DMS 273 treated with DMSO at 0.1 percent for 48 hours (cell line): ENCODE measurements at regions not wholly inside any gene's neighbourhood (a gene's known extent, or its start where the extent isn't known, plus 50 kb on each side); places are given as distances from the start of the nearest gene placed in this dataset.
"Not testable (repeated sequence)": the region's sequence is repeated elsewhere in the genome, so short reads cannot be mapped to it uniquely, and the experiment has no call there.

Experiments
- DNase-seq: peaks from one replicate; lab custom pipeline; 2025; lab: John Stamatoyannopoulos, UW

GRCh38 chr20:52049001-52049731 is 142.4 kb downstream of the ZFP64 start:
- DNase-seq: no peak

GRCh38 chr20:52047811-52048764 is 143.5 kb downstream of the ZFP64 start:
- DNase-seq: no peak

GRCh38 chr20:52041966-52042365 is 149.6 kb downstream of the ZFP64 start:
- DNase-seq: no peak

GRCh38 chr20:52039790-52040189 is 151.8 kb downstream of the ZFP64 start:
- no peak for DNase-seq

- DNase-seq: not testable (repeated sequence)
Measured at GRCh38 chr20:52038632-52039031, 152.9 kb downstream of the ZFP64 start.

GRCh38 chr20:52037370-52037769 is 154.2 kb downstream of the ZFP64 start:
- no peak for DNase-seq

GRCh38 chr20:52035977-52036376 is 155.6 kb downstream of the ZFP64 start:
- DNase-seq: no peak

- DNase-seq: no peak
Measured at GRCh38 chr20:52035498-52035897, 156.1 kb downstream of the ZFP64 start.

- no peak for DNase-seq
Measured at GRCh38 chr20:52034581-52034980, 157.0 kb downstream of the ZFP64 start.

- no peak for DNase-seq
Measured at GRCh38 chr20:52033313-52033712, 158.3 kb downstream of the ZFP64 start.

GRCh38 chr20:52032304-52032683 is 159.3 kb downstream of the ZFP64 start:
- not testable (repeated sequence) for DNase-seq

- no peak for DNase-seq
Measured at GRCh38 chr20:52031563-52032303, 159.8 kb downstream of the ZFP64 start.

- DNase-seq: no peak
Measured at GRCh38 chr20:52031206-52031562, 160.4 kb downstream of the ZFP64 start.

GRCh38 chr20:52029129-52029528 is 162.4 kb downstream of the ZFP64 start:
- DNase-seq: not testable (repeated sequence)

GRCh38 chr20:52025938-52026337 is 165.6 kb downstream of the ZFP64 start:
- no peak for DNase-seq

GRCh38 chr20:52019313-52019712 is 172.3 kb downstream of the ZFP64 start:
- no peak for DNase-seq

- DNase-seq: no peak
Measured at GRCh38 chr20:52017669-52018317, 173.8 kb downstream of the ZFP64 start.

- no peak for DNase-seq
Measured at GRCh38 chr20:52016022-52016421, 175.6 kb downstream of the ZFP64 start.

- no peak for DNase-seq
Measured at GRCh38 chr20:52015155-52015554, 176.4 kb downstream of the ZFP64 start.

- DNase-seq: no peak
Measured at GRCh38 chr20:52012079-52012478, 179.5 kb downstream of the ZFP64 start.

- no peak for DNase-seq
Measured at GRCh38 chr20:52011093-52011492, 180.5 kb downstream of the ZFP64 start.

- no peak for DNase-seq
Measured at GRCh38 chr20:52010541-52010940, 181.0 kb downstream of the ZFP64 start.
